ENCODE measurements at regions not wholly inside any gene's neighbourhood (a gene's known extent, or its start where the extent isn't known, plus 50 kb on each side); places are given as distances from the start of the nearest gene placed in this dataset.

- no peak for DNase-seq (ENCODE audit: low read depth)
Measured at GRCh38 chr10:118412932-118413331, 70.8 kb upstream of the FAM204A start.

GRCh38 chr10:118412132-118412760 is 70.1 kb upstream of the FAM204A start:
- DNase-seq (ENCODE audit: low read depth), result no peak

- DNase-seq (ENCODE audit: low read depth), result no peak
Measured at GRCh38 chr10:118409295-118409694, 67.2 kb upstream of the FAM204A start.

DNA sequence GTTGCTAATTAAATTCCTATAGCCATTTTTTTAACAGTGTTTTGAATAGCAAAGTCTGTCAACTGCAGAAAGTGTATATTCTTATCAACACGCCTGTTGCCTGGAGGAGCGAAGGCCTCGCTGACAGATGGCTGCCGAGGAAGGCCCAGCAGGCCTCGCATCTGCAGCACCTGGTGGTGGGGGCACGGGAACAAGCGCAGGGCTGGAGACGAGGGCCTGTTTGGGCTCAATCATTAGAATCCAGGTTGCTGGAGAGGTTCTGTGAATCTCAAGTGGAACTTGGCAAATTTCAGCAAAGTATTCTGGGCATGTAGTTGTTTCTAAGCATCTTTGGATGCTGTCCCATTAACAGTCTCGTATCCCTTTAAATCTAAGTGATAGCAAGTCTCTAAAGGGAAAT is 66.1 kb upstream of the FAM204A start:
- DNase-seq (ENCODE audit: low read depth), result no peak

DNA sequence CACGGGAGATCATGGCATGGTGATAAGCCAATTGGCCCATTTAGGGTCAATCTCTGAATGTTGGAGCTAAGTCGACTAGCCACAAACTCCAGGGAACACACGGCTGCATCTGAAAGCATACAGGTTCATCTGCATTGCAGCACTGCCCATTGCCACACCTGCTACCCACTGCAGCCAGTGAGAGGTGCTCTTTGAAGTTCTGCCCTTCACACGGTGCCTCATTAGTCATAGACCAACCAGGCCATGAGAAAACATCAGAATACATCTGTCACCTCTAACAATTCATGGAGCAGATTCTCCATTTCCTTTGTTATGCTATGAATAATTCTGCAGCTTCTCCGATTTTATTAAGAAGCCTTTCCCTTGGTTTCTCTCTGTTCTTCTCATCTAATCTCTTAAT is 65.7 kb upstream of the FAM204A start:
- no peak for DNase-seq (ENCODE audit: low read depth)

DNA sequence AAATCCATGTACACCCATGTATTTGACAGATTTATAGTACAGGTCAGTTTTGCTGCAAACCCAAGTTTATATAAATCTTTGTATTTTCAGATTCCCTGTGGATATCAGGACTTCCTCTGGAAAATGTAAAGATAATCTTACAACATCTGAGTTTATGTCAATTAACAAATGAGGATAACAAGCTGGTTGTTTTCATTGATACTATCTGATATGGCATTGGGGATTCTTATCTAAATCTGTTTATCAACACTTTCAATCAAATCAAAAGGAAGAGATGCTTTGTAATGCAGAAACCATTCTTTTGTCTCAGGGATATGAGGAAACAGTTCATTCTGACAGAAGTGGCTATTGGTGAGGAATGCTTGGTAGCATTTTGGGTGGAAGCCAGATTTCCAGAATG is 64.9 kb upstream of the FAM204A start:
- no peak for DNase-seq (ENCODE audit: low read depth)

- DNase-seq (ENCODE audit: low read depth), result no peak
Measured at GRCh38 chr10:118405928-118406327, 63.8 kb upstream of the FAM204A start.

DNA sequence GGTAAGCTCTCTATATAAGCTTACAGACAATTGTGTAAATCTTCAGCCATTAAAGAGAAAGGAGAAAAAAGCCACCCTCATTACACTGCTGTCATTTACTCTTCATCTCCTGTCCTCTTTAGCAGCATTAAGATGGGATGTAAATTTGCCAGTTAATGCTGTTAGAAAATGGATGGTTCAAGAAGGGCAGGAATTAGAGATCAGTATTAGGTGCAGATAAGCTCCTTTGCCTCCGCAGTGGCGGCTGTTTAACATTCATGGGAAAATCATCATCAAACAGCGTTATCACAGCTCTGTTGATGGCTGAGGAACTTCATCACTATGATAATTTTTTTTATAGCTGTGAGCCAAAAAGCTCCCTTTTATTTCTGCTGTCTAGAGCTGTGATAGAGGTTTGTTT is 61.8 kb upstream of the FAM204A start:
- no peak for DNase-seq (ENCODE audit: low read depth)

GRCh38 chr10:118401708-118402193 is 59.6 kb upstream of the FAM204A start:
- DNase-seq (ENCODE audit: low read depth), result no peak

DNA sequence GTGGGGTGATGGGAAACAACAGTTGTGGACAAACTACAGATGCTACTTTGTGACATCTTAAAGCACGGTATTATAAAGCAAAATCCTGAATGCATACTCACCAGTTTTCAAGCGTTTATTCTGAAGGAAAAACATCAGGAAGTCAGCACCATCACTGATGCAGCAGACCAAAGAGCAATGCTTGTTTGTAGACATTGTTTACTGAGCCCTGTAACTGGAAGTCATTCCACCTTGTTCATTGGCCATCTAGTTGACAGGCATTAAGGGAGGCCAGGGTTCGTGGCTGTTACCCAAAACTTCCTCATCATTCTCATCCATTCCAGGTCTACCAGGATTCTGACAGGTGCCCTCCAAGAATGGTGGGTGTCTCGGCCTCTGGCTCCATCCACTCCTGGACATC is 55.3 kb upstream of the FAM204A start:
- no peak for DNase-seq (ENCODE audit: low read depth)

DNA sequence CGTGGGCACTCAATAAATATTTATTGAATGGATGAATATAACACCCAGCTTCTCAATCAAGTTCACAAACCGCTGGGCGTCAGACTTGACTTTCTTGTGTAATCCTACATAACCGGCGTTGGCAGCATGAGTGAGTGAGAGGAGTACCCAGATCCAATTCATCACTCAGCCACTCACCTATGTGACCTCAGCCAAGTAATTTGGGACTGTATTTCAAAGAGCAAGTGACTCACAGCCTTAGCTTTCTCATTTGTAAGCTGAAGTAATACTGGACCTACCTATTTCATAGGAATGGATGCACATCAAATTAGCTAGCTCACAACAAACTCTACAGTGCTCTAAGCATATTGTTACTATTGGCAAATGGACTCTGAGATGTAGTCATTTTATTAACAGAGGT is 53.8 kb upstream of the FAM204A start:
- DNase-seq (ENCODE audit: low read depth), result no peak

DNA sequence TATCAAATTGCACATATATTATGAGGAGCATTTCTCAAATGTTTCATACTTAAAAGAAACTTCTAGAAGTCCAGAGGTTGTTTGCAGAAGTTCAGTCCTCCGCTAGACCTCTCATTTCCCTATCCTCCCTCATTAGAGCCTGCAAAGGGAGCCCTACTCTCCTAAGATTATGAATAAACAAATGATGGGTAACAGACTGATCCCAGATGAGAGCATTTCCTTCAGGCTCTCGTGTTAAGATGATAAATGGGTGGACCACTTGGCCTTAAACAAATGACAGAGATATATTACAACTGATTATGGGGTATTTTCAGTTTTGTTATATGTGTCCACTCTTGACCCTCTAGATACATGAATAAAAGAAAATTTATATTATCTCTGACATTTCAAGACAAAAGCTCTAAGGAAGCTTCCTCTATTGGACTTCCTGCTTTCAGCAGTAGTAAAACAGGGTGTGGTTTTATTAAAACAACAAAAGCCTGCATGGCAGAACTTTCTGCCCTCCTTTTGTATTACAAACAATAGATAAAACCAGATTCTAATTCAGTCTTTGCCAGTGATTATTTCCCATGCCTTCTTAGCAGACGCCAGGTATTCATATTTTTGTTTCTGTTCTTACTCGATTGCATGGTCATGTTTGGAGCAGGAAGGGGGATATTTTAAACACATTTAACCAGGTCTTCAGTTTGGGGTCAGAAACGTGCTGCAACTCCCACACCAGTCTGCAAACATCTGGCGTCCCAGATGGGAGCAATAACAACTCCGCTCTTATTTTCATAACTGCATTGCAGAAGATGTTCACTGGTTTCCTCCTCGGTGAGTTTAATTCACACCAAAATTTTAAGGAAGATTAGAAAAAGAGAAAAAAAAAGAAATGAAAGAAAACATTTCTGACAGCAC is 52.4 kb upstream of the FAM204A start:
- DNase-seq (ENCODE audit: low read depth), result no peak

- DNase-seq (ENCODE audit: low read depth), result no peak
Measured at GRCh38 chr10:118392761-118393160, 50.6 kb upstream of the FAM204A start.
